RWPE2 (cell line): ENCODE measurements at regions not wholly inside any gene's neighbourhood (a gene's known extent, or its start where the extent isn't known, plus 50 kb on each side); places are given as distances from the start of the nearest gene placed in this dataset.

Experiments used
- ATAC-seq: fragments of 200-7000 bp; cut with Tn5 transposase; 3 replicates; pipeline ENCODE4 v1.9.1; 2021; ENCODE audit warnings: low read depth
- DNase-seq: peaks from one replicate; pipeline ENCODE4 v3.0.0-alpha.2; 2020; ENCODE audit warnings: low spot score
- H3K27ac ChIP-seq: fragments of 450-650 bp; 2 replicates; pipeline ENCODE4 v1.5.1; 2017; ENCODE audit warnings: mild to moderate bottlenecking; ENCODE audit not compliant: poor library complexity, severe bottlenecking
- H3K27me3 ChIP-seq: fragments of 250-450 bp; sonication (Bioruptor Pico); 2 replicates; pipeline ENCODE4 v1.5.1; 2021; ENCODE audit warnings: mild to moderate bottlenecking, moderate library complexity; ENCODE audit not compliant: insufficient read depth, poor library complexity, severe bottlenecking
- H3K36me3 ChIP-seq: fragments of 250-450 bp; sonication (Bioruptor Pico); 2 replicates; pipeline ENCODE4 v1.5.1; 2020; ENCODE audit warnings: low read depth, mild to moderate bottlenecking, moderate library complexity
- H3K4me1 ChIP-seq: fragments of 250-450 bp; sonication (Bioruptor Pico); 2 replicates; pipeline ENCODE4 v1.5.1; 2021; ENCODE audit warnings: mild to moderate bottlenecking, moderate library complexity; ENCODE audit not compliant: insufficient read depth, poor library complexity, severe bottlenecking
- H3K4me3 ChIP-seq: fragments of 250-450 bp; sonication (Bioruptor Pico); 2 replicates; pipeline ENCODE4 v1.5.1; 2021; ENCODE audit warnings: mild to moderate bottlenecking, moderate library complexity; ENCODE audit not compliant: severe bottlenecking
- H3K9me3 ChIP-seq: fragments of 250-450 bp; sonication (Bioruptor Pico); 2 replicates; pipeline ENCODE4 v1.5.1; 2021; ENCODE audit warnings: mild to moderate bottlenecking, moderate library complexity; ENCODE audit not compliant: severe bottlenecking
- CTCF ChIP-seq: fragments of 450-650 bp; IDR thresholded peaks from one replicate; pipeline ENCODE4 v1.5.1; 2017; ENCODE audit warnings: mild to moderate bottlenecking, moderate library complexity; ENCODE audit not compliant: poor library complexity, severe bottlenecking

- ATAC-seq (no peak), DNase-seq (no peak)
- H3K4me1 ChIP-seq, result no peaks in the 10 kb centered on the region
- no peaks in the 10 kb centered on the region for H3K36me3 ChIP-seq
- no peak overlapping the region for H3K27ac ChIP-seq
- no peak overlapping the region for H3K4me3 ChIP-seq
- H3K27me3 ChIP-seq, result no peaks in the 10 kb centered on the region
- no peaks in the 10 kb centered on the region for H3K9me3 ChIP-seq
- TF ChIP-seq CTCF, result no peak
Observed at GRCh38 chrX:116342903-116343302, 93.5 kb upstream of the SLC6A14 start.

- no peak for TF ChIP-seq CTCF
- ATAC-seq, result no peak
- H3K4me3 ChIP-seq, result no peak overlapping the region
- H3K27ac ChIP-seq, result no peak overlapping the region
- no peaks in the 10 kb centered on the region for H3K4me1 ChIP-seq
- no peak for DNase-seq
- no peaks in the 10 kb centered on the region for H3K27me3 ChIP-seq
- no peaks in the 10 kb centered on the region for H3K9me3 ChIP-seq
- H3K36me3 ChIP-seq, result no peaks in the 10 kb centered on the region
Observed at GRCh38 chrX:116345958-116346357, 90.4 kb upstream of the SLC6A14 start.

GRCh38 chrX:116357329-116357728 is 79.1 kb upstream of the SLC6A14 start:
- no peaks in the 10 kb centered on the region for H3K27me3 ChIP-seq
- DNase-seq (no peak), ATAC-seq (no peak)
- H3K4me3 ChIP-seq, result no peak overlapping the region
- no peaks in the 10 kb centered on the region for H3K9me3 ChIP-seq
- no peak overlapping the region for H3K27ac ChIP-seq
- no peaks in the 10 kb centered on the region for H3K4me1 ChIP-seq
- H3K36me3 ChIP-seq, result no peaks in the 10 kb centered on the region
- no peak for TF ChIP-seq CTCF

- Histone ChIP-seq H3K27me3 (no peaks in the 10 kb centered on the region), H3K4me1 (peaks cover 13% of the 10 kb centered on the region), H3K4me3 (no peak overlapping the region), H3K36me3 (no peaks in the 10 kb centered on the region), H3K27ac (peak overlapping the region; percentile 80), H3K9me3 (no peaks in the 10 kb centered on the region)
- ATAC-seq (peak; percentile 24; the same call in 1 of the 3 replicates), DNase-seq (no peak)
- TF ChIP-seq CTCF, result no peak
Observed at GRCh38 chrX:116378961-116379360, 57.4 kb upstream of the SLC6A14 start.

GRCh38 chrX:116379854-116380253 is 56.6 kb upstream of the SLC6A14 start:
- TF ChIP-seq CTCF, result no peak
- no peaks in the 10 kb centered on the region for H3K9me3 ChIP-seq
- DNase-seq (peak; percentile 60), ATAC-seq (peak; percentile 99)
- H3K27me3 ChIP-seq, result no peaks in the 10 kb centered on the region
- H3K27ac ChIP-seq, result peak overlapping the region; percentile 80
- no peak overlapping the region for H3K4me3 ChIP-seq
- peaks cover 13% of the 10 kb centered on the region for H3K4me1 ChIP-seq
- no peaks in the 10 kb centered on the region for H3K36me3 ChIP-seq
